H9 (cell line): ENCODE measurements at regions not wholly inside any gene's neighbourhood (a gene's known extent, or its start where the extent isn't known, plus 50 kb on each side); places are given as distances from the start of the nearest gene placed in this dataset.

Experiments used
- DNase-seq: peaks from one replicate; pipeline ENCODE4 v3.0.0-alpha.2; 2017
- H2AFZ ChIP-seq: one replicate; pipeline ENCODE4 v1.6.1; 2013; ENCODE audit warnings: mild to moderate bottlenecking, low read length, control low read depth, moderate library complexity
- H2AK5ac ChIP-seq: 2 replicates; pipeline ENCODE4 v1.6.1; 2013; ENCODE audit warnings: low read length, control low read depth, mixed read lengths; ENCODE audit not compliant: insufficient read length
- H2BK120ac ChIP-seq: one replicate; pipeline ENCODE4 v1.6.1; 2013; ENCODE audit warnings: low read depth, mild to moderate bottlenecking, low read length, control low read depth, inconsistent platforms; ENCODE audit not compliant: poor library complexity, severe bottlenecking
- H2BK12ac ChIP-seq: 2 replicates; pipeline ENCODE4 v1.6.1; 2013; ENCODE audit warnings: low read length, control low read depth, mixed read lengths, low read depth; ENCODE audit not compliant: insufficient read length
- H2BK15ac ChIP-seq: 2 replicates; pipeline ENCODE4 v1.6.1; 2013; ENCODE audit warnings: low read depth, low read length, control low read depth
- H2BK20ac ChIP-seq: one replicate; pipeline ENCODE4 v1.6.1; 2013; ENCODE audit warnings: low read depth, mild to moderate bottlenecking, low read length, control low read depth, inconsistent platforms; ENCODE audit not compliant: poor library complexity, severe bottlenecking
- H2BK5ac ChIP-seq: 2 replicates; pipeline ENCODE4 v1.6.1; 2013; ENCODE audit warnings: low read length, control low read depth, mixed read lengths; ENCODE audit not compliant: insufficient read length
- H3K14ac ChIP-seq: 2 replicates; pipeline ENCODE4 v1.6.1; 2013; ENCODE audit warnings: low read length, control low read depth; ENCODE audit not compliant: insufficient read depth
- H3K18ac ChIP-seq: 2 replicates; pipeline ENCODE4 v1.6.1; 2013; ENCODE audit warnings: low read depth, mild to moderate bottlenecking, mixed read lengths, low read length, control low read depth; ENCODE audit not compliant: insufficient read length
- H3K23ac ChIP-seq: 2 replicates; pipeline ENCODE4 v1.6.1; 2013; ENCODE audit warnings: low read length, control low read depth, mixed read lengths, low read depth; ENCODE audit not compliant: insufficient read length
- H3K23me2 ChIP-seq: 2 replicates; pipeline ENCODE4 v1.6.1; 2013; ENCODE audit warnings: low read depth, mild to moderate bottlenecking, mixed read lengths, low read length, control low read depth; ENCODE audit not compliant: insufficient read length, poor library complexity, severe bottlenecking
- H3K27ac ChIP-seq: 2 replicates; pipeline ENCODE4 v1.5.1; 2013; ENCODE audit warnings: low read length, control low read depth, mixed read lengths, low read depth; ENCODE audit not compliant: insufficient read length
- H3K27me3 ChIP-seq: 2 replicates; pipeline ENCODE4 v1.6.1; 2013; ENCODE audit warnings: low read length, control low read depth, inconsistent platforms; ENCODE audit not compliant: insufficient read depth
- H3K4ac ChIP-seq: 2 replicates; pipeline ENCODE4 v1.6.1; 2013; ENCODE audit warnings: low read depth, mild to moderate bottlenecking, control low read depth, inconsistent platforms, low read length, moderate library complexity
- H3K4me1 ChIP-seq: 2 replicates; pipeline ENCODE4 v1.6.1; 2013; ENCODE audit warnings: low read length, control low read depth, inconsistent platforms; ENCODE audit not compliant: insufficient read depth
- H3K4me2 ChIP-seq: 2 replicates; pipeline ENCODE4 v1.6.1; 2013; ENCODE audit warnings: low read length, control low read depth, mixed read lengths; ENCODE audit not compliant: insufficient read length, insufficient read depth
- H3K56ac ChIP-seq: 2 replicates; pipeline ENCODE4 v1.6.1; 2013; ENCODE audit warnings: low read depth, mild to moderate bottlenecking, mixed read lengths, low read length, control low read depth; ENCODE audit not compliant: insufficient read length
- H3K79me1 ChIP-seq: 2 replicates; pipeline ENCODE4 v1.6.1; 2013; ENCODE audit warnings: low read depth, mild to moderate bottlenecking, moderate library complexity, low read length, control low read depth, inconsistent platforms; ENCODE audit not compliant: insufficient read depth, poor library complexity, severe bottlenecking
- H3K79me2 ChIP-seq: 2 replicates; pipeline ENCODE4 v1.6.1; 2013; ENCODE audit warnings: low read length, control low read depth, inconsistent platforms; ENCODE audit not compliant: insufficient read depth
- H3K9ac ChIP-seq: 2 replicates; pipeline ENCODE4 v1.6.1; 2013; ENCODE audit warnings: low read length, control low read depth, mixed read lengths; ENCODE audit not compliant: insufficient read length; ENCODE audit errors: extremely low read depth
- H3K9me3 ChIP-seq: one replicate; pipeline ENCODE4 v1.6.1; 2013; ENCODE audit warnings: low read depth, low read length, inconsistent platforms; ENCODE audit not compliant: control insufficient read depth
- H3T11ph ChIP-seq: one replicate; pipeline ENCODE4 v1.6.1; 2013; ENCODE audit warnings: mild to moderate bottlenecking, low read length, control low read depth, inconsistent platforms
- H4K20me1 ChIP-seq: one replicate; pipeline ENCODE4 v1.6.1; 2013; ENCODE audit not compliant: control insufficient read depth, insufficient read length, insufficient read depth
- H4K5ac ChIP-seq: 2 replicates; pipeline ENCODE4 v1.6.1; 2013; ENCODE audit warnings: low read depth, mild to moderate bottlenecking, mixed read lengths, low read length, control low read depth; ENCODE audit not compliant: insufficient read length
- H4K8ac ChIP-seq: replicated peaks from 2 replicates; pipeline ENCODE4 v1.6.1; 2013; ENCODE audit warnings: low read length, control low read depth, mixed read lengths, low read depth; ENCODE audit not compliant: insufficient read length
- H4K91ac ChIP-seq: 2 replicates; pipeline ENCODE4 v1.6.1; 2013; ENCODE audit warnings: low read depth, mild to moderate bottlenecking, moderate library complexity, mixed read lengths, low read length, control low read depth; ENCODE audit not compliant: insufficient read length
- H3K27ac Mint-ChIP-seq, 3 experiments: 2 replicates in 2 of 3; 3 replicates in 1 of 3; pipeline ENCODE4 v1.8.0; 2020 to 2021; ENCODE audit warnings: mixed read lengths in 3 of 3, mild to moderate bottlenecking in 1 of 3, moderate library complexity in 1 of 3
- H3K27me3 Mint-ChIP-seq: 2 replicates; pipeline ENCODE4 v1.8.0; 2021; ENCODE audit warnings: low read depth, mild to moderate bottlenecking, moderate library complexity, mixed read lengths
- H3K36me3 Mint-ChIP-seq, 3 experiments: 2 replicates in 2 of 3; 3 replicates in 1 of 3; pipeline ENCODE4 v1.8.0; 2020 to 2021; ENCODE audit warnings: low read depth in 3 of 3, mixed read lengths in 3 of 3; ENCODE audit not compliant: insufficient read depth in 1 of 3
- H3K4me1 Mint-ChIP-seq, 2 experiments: 2 replicates each; pipeline ENCODE4 v1.8.0; 2020; ENCODE audit warnings: mixed read lengths in 2 of 2
- H3K4me3 Mint-ChIP-seq, 2 experiments: 2 replicates in 1 of 2; 3 replicates in 1 of 2; pipeline ENCODE4 v1.8.0; 2020 to 2021; ENCODE audit warnings: mild to moderate bottlenecking in 2 of 2, mixed read lengths in 2 of 2, moderate library complexity in 1 of 2
- H3K9me3 Mint-ChIP-seq, 2 experiments: 2 replicates in 1 of 2; 3 replicates in 1 of 2; pipeline ENCODE4 v1.8.0; 2020; ENCODE audit warnings: mild to moderate bottlenecking in 2 of 2, mixed read lengths in 2 of 2, moderate library complexity in 1 of 2
- WGBS: extraction: QIAGEN DNeasy Blood & Tissue Kit; methylation state at CpG from one replicate; pipeline ENCODE4 v1.1.7; 2013; ENCODE audit warnings: missing lambda C conversion rate, low lambda C conversion rate, mixed read lengths; ENCODE audit not compliant: insufficient read length; ENCODE audit errors: extremely low coverage; 5-methylcytosine and 5-hydroxymethylcytosine counted together
- TF ChIP-seq, protein P1 (sequence below): fragments of 200-600 bp; sonication (generic); conservative IDR thresholded peaks from 3 replicates; pipeline ENCODE4 v1.8.0; 2021; ENCODE audit warnings: antibody characterized with exemption, mild to moderate bottlenecking

DNA sequence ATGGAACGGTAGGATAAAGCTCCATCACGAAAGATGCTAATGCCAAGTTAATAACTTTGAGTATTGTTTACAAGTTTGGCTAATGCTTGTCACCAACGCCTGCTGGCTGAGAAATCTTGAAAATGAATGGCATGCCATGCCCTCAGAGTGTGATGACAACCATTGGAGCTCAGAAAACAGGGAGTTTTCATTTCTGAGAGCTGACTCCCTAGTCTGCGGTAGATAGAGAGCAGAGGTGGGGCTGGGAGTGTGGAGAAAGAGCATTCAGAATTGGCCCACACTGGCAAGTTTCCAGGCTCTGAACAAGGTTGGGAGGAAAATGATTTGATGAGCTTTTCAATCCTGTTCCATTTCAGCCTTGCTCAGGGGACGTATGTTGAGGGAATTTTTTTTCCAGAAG is 183.9 kb downstream of the CPEB2 start:
- no peaks in the 10 kb centered on the region for H4K20me1 ChIP-seq
- no peak overlapping the region for H2BK15ac ChIP-seq
- no peak overlapping the region for H3K14ac ChIP-seq
- H2BK20ac ChIP-seq: no peak overlapping the region
- no peak overlapping the region for H3K27ac Mint-ChIP-seq
- no peak overlapping the region for H3K56ac ChIP-seq
- H3K9me3 Mint-ChIP-seq: peaks cover 7 to 11% of the 10 kb centered on the region in 2 experiments; a peak in 4 of 5 replicates
- H3K23me2 ChIP-seq: no peaks in the 10 kb centered on the region
- no peak overlapping the region for H2BK5ac ChIP-seq
- DNase-seq: no peak
- peaks cover 3 to 11% (median 11%) of the 10 kb centered on the region in 3 experiments; a peak in 6 of 7 replicates for H3K36me3 Mint-ChIP-seq
- no peak overlapping the region for H3K4me2 ChIP-seq
- H3K4me1 ChIP-seq: no peaks in the 10 kb centered on the region; the same call in 1 of the 2 replicates
- H4K91ac ChIP-seq: no peak overlapping the region
- H3K4me3 Mint-ChIP-seq: no peak overlapping the region
- H3K4ac ChIP-seq: no peak overlapping the region
- H3K79me2 ChIP-seq: no peaks in the 10 kb centered on the region
- TF ChIP-seq, protein P1, sequence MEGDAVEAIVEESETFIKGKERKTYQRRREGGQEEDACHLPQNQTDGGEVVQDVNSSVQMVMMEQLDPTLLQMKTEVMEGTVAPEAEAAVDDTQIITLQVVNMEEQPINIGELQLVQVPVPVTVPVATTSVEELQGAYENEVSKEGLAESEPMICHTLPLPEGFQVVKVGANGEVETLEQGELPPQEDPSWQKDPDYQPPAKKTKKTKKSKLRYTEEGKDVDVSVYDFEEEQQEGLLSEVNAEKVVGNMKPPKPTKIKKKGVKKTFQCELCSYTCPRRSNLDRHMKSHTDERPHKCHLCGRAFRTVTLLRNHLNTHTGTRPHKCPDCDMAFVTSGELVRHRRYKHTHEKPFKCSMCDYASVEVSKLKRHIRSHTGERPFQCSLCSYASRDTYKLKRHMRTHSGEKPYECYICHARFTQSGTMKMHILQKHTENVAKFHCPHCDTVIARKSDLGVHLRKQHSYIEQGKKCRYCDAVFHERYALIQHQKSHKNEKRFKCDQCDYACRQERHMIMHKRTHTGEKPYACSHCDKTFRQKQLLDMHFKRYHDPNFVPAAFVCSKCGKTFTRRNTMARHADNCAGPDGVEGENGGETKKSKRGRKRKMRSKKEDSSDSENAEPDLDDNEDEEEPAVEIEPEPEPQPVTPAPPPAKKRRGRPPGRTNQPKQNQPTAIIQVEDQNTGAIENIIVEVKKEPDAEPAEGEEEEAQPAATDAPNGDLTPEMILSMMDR: no peak
- no peak overlapping the region for H4K8ac ChIP-seq
- H3K23ac ChIP-seq: no peak overlapping the region
- no peak overlapping the region for H4K5ac ChIP-seq
- H2BK12ac ChIP-seq: no peak overlapping the region
- H3K79me1 ChIP-seq: no peaks in the 10 kb centered on the region
- no peaks in the 10 kb centered on the region for H3K9me3 ChIP-seq
- no peak overlapping the region for H2AFZ ChIP-seq
- no peak overlapping the region for H3K9ac ChIP-seq
- no peak overlapping the region for H3K27ac ChIP-seq
- H3K27me3 ChIP-seq: no peaks in the 10 kb centered on the region
- H3K27me3 Mint-ChIP-seq: no peaks in the 10 kb centered on the region
- no CpG with 5 or more reads among the region's 5 CpGs for WGBS
- H3K18ac ChIP-seq: no peak overlapping the region
- H2BK120ac ChIP-seq: no peak overlapping the region
- peaks cover 0 to 9% of the 10 kb centered on the region in 2 experiments; a peak in 2 of 4 replicates for H3K4me1 Mint-ChIP-seq
- no peak overlapping the region for H3T11ph ChIP-seq
- no peak overlapping the region for H2AK5ac ChIP-seq
